LoVo (cell line): ENCODE measurements at regions not wholly inside any gene's neighbourhood (a gene's known extent, or its start where the extent isn't known, plus 50 kb on each side); places are given as distances from the start of the nearest gene placed in this dataset.
A peak's percentile ranks its signal among the peaks of the same experiment; 100 is the strongest.
"Not testable (repeated sequence)": the region's sequence is repeated elsewhere in the genome, so short reads cannot be mapped to it uniquely, and the experiment has no call there.

Experiments
- DNase-seq: peaks from one replicate; pipeline ENCODE4 v3.0.0-alpha.2; 2016; ENCODE audit warnings: low spot score

DNA sequence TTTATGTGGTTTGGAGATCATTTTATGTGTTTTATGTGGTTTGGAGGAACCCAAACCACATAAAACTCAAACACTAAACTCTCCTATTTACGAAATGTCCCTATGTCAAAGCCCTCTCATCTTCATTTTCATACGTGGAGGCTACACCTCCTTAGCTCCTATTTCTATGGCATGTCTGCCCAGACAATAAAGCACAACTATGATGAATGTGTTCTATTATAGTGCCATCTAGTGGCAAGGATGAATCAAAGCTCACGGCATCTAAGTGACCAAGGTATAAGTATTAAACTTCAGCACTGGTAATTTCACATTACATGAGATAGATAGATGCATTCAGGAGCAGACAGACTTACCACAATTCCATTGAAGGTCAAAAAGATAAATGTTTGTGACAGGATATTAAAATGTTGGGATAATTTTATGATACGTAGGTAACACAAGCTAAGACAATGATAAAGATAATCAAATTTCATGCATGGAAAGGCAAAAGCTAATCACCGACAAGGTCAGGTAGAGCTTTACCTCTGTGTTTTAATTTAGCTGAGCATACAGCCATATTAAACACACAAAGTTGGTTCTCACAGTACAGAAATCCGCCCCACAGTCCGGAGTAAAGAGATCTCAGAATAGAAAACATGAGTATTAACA lies 130.6 kb upstream of the FHIT start:
- DNase-seq: peak; percentile 48

DNA sequence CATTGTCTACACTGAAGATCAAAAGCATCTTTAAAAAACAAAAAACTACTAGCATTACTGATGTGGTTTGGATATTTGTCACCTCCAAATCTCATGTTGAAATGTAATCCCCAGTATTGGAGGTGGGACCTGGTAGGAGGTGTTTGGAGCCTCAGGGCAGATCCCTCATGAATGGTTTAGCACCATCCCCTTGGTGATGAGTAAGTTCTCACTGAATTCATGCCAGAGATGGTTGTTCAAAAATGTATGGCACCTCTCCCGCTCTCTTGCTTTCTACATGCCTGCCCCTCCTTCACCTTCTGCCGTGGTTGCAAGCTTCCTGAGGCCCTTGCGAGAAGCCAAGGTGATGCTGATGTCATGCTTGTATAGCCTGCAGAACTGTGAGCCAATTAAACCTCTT lies 136.6 kb upstream of the FHIT start:
- no peak for DNase-seq

DNA sequence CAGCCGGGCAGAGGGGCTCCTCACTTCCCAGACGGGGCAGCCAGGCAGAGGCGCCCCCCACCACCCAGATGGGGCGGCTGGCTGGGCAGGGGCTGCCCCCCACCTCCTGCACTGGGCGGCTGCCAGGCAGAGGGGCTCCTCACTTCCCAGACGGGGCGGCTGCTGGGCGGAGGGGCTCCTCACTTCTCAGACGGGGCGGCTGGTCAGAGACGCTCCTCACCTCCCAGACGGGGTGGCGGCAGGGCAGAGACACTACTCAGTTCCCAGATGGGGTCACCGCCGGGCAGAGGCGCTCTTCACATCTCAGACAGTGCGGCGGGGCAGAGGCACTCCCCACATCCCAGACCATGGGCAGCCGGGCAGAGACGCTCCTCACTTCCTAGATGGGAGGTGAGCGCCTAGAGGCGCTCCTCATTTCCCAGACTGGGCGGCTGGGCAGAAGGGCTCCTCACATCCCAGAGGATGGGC lies 142.3 kb upstream of the FHIT start:
- DNase-seq: not testable (repeated sequence)

GRCh38 chr3:61401359-61401758 lies 150.1 kb upstream of the FHIT start:
- DNase-seq: no peak

- no peak for DNase-seq
Observed at GRCh38 chr3:61407397-61407796, 154.0 kb upstream of the PTPRG start.

DNA sequence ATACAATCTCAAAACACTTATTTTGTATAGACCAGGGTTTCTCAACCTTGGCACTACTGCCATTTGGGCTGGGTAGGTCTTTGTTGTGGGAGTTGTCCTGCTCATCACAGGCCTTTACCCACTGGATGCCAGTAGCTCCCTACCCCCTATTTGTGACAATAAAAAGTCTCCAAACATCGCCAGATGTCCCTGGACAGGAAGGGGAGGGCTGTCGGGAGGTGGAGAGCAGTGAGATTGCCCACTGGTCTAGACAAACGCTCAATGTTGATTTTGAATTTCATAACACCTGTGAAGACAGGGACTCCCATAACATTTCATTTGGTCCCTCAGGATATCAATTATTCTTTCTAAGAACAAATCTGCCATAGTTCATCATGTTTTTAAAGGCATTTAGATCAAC lies 151.7 kb upstream of the PTPRG start:
- DNase-seq: no peak

DNA sequence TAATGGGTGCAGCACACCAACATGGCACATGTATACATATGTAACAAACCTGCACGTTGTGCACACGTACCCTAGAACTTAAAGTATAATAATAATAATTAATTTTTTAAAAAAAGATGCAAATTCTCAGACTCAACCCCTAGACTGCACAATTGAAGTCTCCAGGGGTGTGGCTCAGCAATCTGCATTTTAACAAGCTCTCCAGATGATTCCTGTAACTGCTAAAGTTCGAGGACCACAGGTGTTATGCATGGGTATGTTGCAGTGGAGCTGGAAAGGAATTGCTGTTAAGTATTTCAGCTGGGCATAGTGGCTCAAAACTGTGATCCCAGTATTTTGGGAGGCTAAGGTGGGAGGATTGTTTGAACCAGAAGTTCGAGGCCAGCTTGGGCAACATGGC lies 151.0 kb upstream of the PTPRG start:
- not testable (repeated sequence) for DNase-seq

GRCh38 chr3:61411009-61411662 lies 150.2 kb upstream of the PTPRG start:
- no peak for DNase-seq

DNA sequence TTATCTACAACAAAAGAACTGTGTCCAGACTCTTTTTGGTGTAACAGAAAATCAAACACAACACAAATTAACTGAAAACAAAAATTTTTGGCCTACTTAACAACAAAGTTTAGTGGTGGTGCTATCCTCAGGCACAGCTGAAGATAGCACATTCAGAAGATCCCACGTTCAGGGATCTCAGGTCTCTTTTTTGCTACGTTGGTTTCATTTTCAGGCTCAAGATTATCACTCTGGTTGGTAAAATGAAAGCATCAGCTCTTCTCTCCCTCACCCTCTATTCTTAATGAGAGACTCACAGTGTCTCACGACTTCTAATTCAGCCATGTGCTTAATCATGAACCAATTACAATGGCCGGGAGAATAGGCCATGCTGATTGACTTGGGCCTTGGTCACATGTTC lies 146.9 kb upstream of the PTPRG start:
- no peak for DNase-seq

GRCh38 chr3:61415201-61415600 lies 146.2 kb upstream of the PTPRG start:
- no peak for DNase-seq

DNA sequence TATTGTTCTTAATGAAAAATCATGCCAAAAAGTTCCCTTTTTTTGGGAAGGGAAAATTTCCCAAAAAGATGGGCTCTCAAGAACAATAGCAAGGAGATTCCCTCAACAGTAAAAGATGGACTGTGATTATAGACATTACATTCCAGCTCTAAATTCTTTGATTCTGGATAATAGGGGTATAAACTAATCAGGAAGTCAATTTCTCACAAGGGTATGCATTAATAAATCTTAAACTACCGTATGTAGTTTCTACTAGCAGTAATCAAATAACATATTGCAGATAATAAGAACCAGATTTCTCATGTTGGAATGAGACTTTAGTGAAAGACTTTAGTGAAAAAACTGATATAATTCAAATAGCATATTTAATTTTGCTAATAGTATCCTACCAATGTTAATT lies 144.8 kb upstream of the PTPRG start:
- DNase-seq: no peak

GRCh38 chr3:61417352-61417751 lies 144.0 kb upstream of the PTPRG start:
- DNase-seq: no peak

DNA sequence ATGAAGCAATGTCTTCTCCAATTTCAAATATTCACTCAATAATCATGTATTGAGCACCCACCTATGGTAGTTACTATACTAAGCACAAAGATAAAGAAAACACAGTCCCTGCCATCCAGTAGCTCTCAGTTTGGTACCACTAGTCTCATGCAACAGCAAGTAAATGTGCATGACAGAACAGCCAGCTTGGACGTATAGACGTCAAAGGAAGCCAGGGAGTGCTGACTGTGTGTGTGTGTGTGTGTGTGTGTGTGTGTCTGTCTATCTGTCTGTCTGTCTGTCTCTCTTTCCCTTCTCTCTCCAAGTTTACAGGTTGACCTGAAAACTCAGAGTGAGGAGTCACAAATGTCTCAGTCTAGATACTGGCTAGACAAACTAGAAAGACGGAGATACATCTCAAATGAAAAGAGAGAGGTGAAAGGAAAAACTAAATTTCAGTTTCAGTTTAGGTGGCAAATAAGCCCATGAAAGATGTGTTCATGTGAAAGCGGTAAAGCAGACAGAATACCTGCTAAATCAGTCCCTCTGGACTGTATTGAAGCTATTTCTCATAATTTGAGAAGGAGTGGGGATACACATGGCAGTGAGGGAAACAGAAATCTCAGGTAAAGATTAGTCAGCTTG lies 141.1 kb upstream of the PTPRG start:
- DNase-seq: no peak

DNA sequence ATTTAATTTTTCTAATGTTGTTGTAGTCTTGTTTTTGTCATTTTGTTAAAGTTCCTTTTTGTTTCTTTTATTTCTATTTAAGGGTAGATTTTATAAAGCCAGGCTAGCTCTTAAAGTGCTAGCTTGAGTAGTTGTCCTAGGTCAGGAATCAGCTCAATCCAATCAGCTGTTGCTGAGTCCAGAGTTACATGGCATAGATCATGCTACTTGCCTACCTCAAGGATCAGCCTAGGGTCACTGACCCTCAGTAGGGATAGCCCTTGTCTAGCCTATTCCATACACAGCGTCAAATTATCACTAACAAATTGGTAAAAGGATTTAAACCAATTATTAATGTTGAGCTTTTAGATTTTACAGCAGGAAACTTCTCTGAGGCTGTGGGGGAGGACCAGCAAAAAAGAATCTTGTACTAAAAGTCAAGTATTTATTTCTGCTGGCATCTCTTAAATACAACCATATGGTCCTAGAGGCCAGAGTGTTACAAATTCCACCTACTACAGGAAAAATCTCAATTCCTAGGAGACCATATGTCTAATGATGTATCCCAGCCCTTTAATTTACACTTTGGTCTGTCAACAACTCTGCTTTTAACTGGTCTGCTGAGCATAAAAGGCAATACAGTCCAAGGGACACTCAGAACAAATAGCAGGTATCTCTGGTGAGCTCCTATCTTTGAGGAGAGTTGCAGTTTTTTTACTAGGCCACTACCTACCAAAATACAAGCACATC lies 138.3 kb upstream of the PTPRG start:
- DNase-seq: no peak

DNA sequence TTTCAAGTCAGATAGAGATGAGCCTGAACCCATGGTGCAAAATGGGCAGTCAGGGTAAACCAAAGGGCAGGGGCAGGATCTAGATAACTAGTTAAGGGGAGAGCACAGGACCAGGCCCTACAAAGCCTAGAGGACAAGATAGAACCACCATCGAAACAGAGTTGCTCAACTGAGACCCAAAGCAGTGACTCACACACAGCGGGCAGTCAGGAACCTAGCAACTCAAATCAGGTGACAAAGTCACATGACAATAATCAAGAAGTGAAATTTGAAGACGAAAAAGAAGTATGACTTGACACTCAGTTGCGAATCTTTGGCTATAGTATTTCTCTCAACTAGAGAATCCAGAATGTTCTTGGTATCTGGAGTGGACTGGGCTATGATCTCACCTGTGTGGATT lies 136.0 kb upstream of the PTPRG start:
- DNase-seq: no peak

GRCh38 chr3:61429106-61429505 lies 132.3 kb upstream of the PTPRG start:
- DNase-seq: no peak

DNA sequence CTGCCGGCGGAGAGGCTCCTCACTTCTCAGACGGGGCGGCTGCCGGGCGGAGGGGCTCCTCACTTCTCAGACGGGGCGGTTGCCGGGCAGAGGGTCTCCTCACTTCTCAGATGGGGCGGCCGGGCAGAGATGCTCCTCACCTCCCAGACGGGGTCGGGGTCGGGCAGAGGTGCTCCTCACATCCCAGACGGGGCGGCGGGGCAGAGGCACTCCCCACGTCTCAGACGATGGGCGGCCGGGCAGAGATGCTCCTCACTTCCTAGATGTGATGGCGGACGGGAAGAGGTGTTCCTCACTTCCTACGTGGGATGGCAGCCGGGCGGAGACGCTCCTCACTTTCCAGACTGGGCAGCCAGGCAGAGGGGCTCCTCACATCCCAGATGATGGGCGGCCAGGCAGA lies 126.5 kb upstream of the PTPRG start:
- not testable (repeated sequence) for DNase-seq

GRCh38 chr3:61435361-61435760 lies 126.0 kb upstream of the PTPRG start:
- DNase-seq: not testable (repeated sequence)

- DNase-seq: peak; percentile 8
Observed at GRCh38 chr3:61438253-61439121, 122.9 kb upstream of the PTPRG start.

- no peak for DNase-seq
Observed at GRCh38 chr3:61439122-61439458, 122.3 kb upstream of the PTPRG start.

DNA sequence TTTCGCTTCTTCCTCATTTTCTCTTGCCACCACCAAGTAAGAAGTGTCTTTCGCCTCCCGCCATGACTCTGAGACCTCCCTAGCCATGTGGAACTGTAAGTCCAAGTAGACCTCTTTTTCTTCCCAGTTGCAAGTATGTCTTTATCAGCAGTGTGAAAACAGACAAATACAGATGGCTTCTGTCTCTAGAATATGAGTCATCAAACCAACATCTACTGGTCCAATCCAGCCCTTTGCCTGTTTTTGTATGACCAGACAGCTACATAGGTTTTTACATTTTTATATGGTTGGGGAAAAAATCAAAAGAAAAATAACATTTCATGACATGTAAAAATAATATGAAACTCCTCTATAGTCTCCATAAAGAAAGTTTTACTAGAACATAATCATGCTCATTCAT lies 118.7 kb upstream of the PTPRG start:
- no peak for DNase-seq

DNA sequence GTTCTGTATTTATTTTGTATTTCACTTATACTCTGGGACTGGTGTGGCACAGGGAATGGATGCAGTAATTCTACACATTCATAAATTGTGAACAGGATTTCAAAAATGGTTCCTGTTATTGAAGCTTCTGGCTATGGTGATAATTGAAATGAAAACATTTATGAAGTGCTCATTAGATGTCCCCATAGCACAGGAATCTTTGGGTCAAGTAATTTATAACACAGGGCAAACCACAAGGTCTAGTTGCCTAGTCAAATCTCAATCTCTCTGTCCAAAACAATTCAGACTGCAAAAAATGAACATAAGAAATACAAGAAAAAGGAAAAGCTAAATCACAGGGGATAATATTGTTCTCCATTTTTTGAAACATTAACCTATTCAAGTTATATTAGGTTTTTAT lies 117.5 kb upstream of the PTPRG start:
- DNase-seq: no peak
